Effector memory CD8-positive, alpha-beta T cell (primary cell): ENCODE measurements at regions not wholly inside any gene's neighbourhood (a gene's known extent, or its start where the extent isn't known, plus 50 kb on each side); places are given as distances from the start of the nearest gene placed in this dataset.

Experiments
- ATAC-seq: fragments of 150-1000 bp; cut with Tn5 transposase; replicated peaks from 2 replicates; pipeline ENCODE4 v1.10.0; 2021; ENCODE audit warnings: mild to moderate bottlenecking, moderate library complexity
- DNase-seq, 3 experiments: peaks; one replicate each; pipeline ENCODE4 v3.0.0; 2021
- H3K27ac Mint-ChIP-seq, 2 donors: one replicate each; pipeline ENCODE4 v1.8.0; 2022; ENCODE audit warnings: mild to moderate bottlenecking in 2 of 2, mixed read lengths in 2 of 2, moderate library complexity in 2 of 2
- H3K27me3 Mint-ChIP-seq, 2 donors: one replicate each; pipeline ENCODE4 v1.8.0; 2022; ENCODE audit warnings: mixed read lengths in 2 of 2
- H3K36me3 Mint-ChIP-seq: one replicate; pipeline ENCODE4 v1.8.0; 2022; ENCODE audit warnings: mild to moderate bottlenecking, moderate library complexity, mixed read lengths; ENCODE audit not compliant: insufficient read depth
- H3K4me1 Mint-ChIP-seq, 2 donors: one replicate each; pipeline ENCODE4 v1.8.0; 2022; ENCODE audit warnings: low read depth in 2 of 2, mixed read lengths in 2 of 2
- H3K4me3 Mint-ChIP-seq, 2 donors: one replicate each; pipeline ENCODE4 v1.8.0; 2022; ENCODE audit warnings: mild to moderate bottlenecking in 2 of 2, mixed read lengths in 2 of 2, moderate library complexity in 2 of 2
- H3K9me3 Mint-ChIP-seq, 2 donors: one replicate each; pipeline ENCODE4 v1.8.0; 2022; ENCODE audit warnings: mixed read lengths in 2 of 2

GRCh38 chr2:225226441-225226840 is 173.1 kb upstream of the NYAP2 start:
- Mint-ChIP-seq H3K36me3 (no peaks in the 10 kb centered on the region), H3K4me3 (no peak overlapping the region), H3K4me1 (no peaks in the 10 kb centered on the region), H3K27me3 (peaks cover 7 to 15% of the 10 kb centered on the region in 2 donors), H3K27ac (no peak overlapping the region), H3K9me3 (no peaks in the 10 kb centered on the region)
- no peak for ATAC-seq
- no peak for DNase-seq

GRCh38 chr2:225223301-225223700 is 176.2 kb upstream of the NYAP2 start:
- DNase-seq (no peak), ATAC-seq (no peak)
- Mint-ChIP-seq H3K36me3 (no peaks in the 10 kb centered on the region), H3K4me3 (no peak overlapping the region), H3K9me3 (no peaks in the 10 kb centered on the region), H3K27me3 (peaks cover 0 to 15% of the 10 kb centered on the region in 2 donors), H3K4me1 (no peaks in the 10 kb centered on the region), H3K27ac (no peak overlapping the region)

DNA sequence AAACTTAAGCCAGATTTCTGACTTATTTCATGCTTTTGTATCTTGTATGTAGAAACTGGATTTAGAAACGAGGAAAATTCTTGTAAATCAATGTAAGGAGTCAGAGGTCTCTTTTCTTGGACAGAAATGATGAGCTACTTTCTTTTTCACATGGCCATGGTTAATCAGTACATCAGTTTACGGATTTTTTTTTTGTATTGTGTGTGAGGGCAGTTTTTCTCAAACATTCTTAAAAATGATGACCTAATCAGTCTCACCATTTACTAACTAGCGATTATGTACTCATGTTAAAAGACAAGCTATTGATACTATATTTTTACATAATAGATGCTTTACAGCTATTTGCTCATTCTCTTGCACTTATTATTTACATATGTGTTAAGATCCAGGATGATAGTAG is 165.2 kb upstream of the DOCK10 start:
- Mint-ChIP-seq H3K9me3 (peaks cover 2 to 7% of the 10 kb centered on the region in 2 donors), H3K4me3 (no peak overlapping the region), H3K36me3 (no peaks in the 10 kb centered on the region), H3K27ac (no peak overlapping the region), H3K4me1 (no peaks in the 10 kb centered on the region), H3K27me3 (peaks cover 20 to 34% of the 10 kb centered on the region in 2 donors)
- DNase-seq, result no peak
- ATAC-seq, result no peak

DNA sequence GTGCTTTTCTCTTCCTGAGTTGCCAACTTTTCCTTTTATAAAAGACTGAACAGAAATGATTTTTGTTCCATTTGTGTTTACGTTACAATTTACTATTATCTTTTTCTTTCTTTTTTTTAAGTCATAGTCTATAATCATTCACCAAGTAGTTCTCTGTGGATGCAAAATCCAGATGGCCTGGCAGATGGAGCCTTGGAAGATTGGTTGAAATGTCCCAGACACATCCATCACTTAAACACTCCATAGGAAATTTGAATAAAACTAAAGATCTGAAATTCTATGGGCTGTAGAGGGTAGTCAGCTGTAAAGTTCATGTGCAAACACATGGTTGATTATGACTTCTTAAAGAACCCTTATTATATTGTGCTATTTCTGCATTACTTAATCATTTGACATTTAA is 164.8 kb upstream of the DOCK10 start:
- peaks cover 20 to 34% of the 10 kb centered on the region in 2 donors for H3K27me3 Mint-ChIP-seq
- ATAC-seq (no peak), DNase-seq (no peak)
- H3K9me3 Mint-ChIP-seq, result peaks cover 2 to 7% of the 10 kb centered on the region in 2 donors
- H3K4me1 Mint-ChIP-seq, result no peaks in the 10 kb centered on the region
- H3K27ac Mint-ChIP-seq, result no peak overlapping the region
- H3K4me3 Mint-ChIP-seq, result no peak overlapping the region
- H3K36me3 Mint-ChIP-seq, result no peaks in the 10 kb centered on the region

DNA sequence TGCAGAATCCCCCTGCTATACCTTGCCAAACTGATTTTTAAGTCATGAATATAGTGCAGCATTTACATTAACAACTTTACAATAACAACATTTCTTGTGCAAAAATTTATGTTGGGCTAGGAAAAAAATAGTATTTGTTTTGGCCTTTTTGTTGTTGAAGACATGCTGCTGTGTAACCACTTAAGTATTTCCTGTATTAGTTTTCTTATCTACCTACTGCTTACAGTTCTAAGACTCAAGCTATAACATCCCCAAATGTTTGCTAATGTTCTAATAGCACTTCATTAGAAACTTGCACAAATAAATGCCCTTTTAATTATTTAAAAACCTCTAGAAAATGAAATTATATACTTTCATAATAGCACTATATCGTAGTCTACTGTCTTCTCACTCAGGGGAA is 154.3 kb upstream of the DOCK10 start:
- H3K9me3 Mint-ChIP-seq, result no peaks in the 10 kb centered on the region
- H3K4me1 Mint-ChIP-seq, result no peaks in the 10 kb centered on the region
- no peak for DNase-seq
- no peak overlapping the region for H3K27ac Mint-ChIP-seq
- no peak overlapping the region for H3K4me3 Mint-ChIP-seq
- no peak for ATAC-seq
- H3K27me3 Mint-ChIP-seq, result peaks cover 0 to 5% of the 10 kb centered on the region in 2 donors
- H3K36me3 Mint-ChIP-seq, result no peaks in the 10 kb centered on the region

- Mint-ChIP-seq H3K4me3 (no peak overlapping the region), H3K9me3 (no peaks in the 10 kb centered on the region), H3K27me3 (peaks cover 19 to 23% of the 10 kb centered on the region in 2 donors), H3K36me3 (no peaks in the 10 kb centered on the region), H3K4me1 (no peaks in the 10 kb centered on the region), H3K27ac (no peak overlapping the region)
- DNase-seq (no peak), ATAC-seq (no peak)
Measured at GRCh38 chr2:225192869-225193268, 150.6 kb upstream of the DOCK10 start.

- H3K27ac Mint-ChIP-seq, result no peak overlapping the region
Measured at GRCh38 chr2:225190987-225191386, 148.7 kb upstream of the DOCK10 start.

DNA sequence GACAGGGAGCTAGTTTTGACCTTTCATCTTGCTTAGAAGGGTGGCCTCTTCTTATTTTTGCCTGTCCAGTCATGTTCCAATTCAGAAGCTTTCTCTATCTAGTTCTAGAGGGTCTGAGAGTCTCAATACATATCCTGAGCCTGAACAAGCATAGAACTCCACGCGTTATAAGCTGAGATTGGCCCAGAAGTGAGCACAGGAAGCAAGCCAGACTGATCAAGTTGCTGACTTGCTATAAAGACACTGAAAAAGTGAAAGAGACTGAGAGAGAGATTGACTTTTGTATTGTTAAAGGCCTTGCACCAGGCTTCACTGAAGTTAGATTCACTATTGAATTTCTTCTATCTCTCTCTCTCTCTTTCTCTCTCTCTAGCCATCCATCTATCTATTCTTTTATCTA is 142.7 kb upstream of the DOCK10 start:
- Mint-ChIP-seq H3K27me3 (peaks cover 32 to 45% of the 10 kb centered on the region in 2 donors), H3K27ac (no peak overlapping the region), H3K4me3 (no peak overlapping the region), H3K4me1 (no peaks in the 10 kb centered on the region), H3K36me3 (no peaks in the 10 kb centered on the region), H3K9me3 (no peaks in the 10 kb centered on the region)
- DNase-seq, result no peak
- no peak for ATAC-seq

More at GRCh38 chr2:225190987-225191386, 148.7 kb upstream of the DOCK10 start:
- peaks cover 27 to 41% of the 10 kb centered on the region in 2 donors for H3K27me3 Mint-ChIP-seq
- no peak for ATAC-seq
- H3K4me3 Mint-ChIP-seq, result no peak overlapping the region
- H3K9me3 Mint-ChIP-seq, result no peaks in the 10 kb centered on the region
- H3K36me3 Mint-ChIP-seq, result no peaks in the 10 kb centered on the region
- H3K4me1 Mint-ChIP-seq, result no peaks in the 10 kb centered on the region
- DNase-seq, result no peak

- Mint-ChIP-seq H3K36me3 (no peaks in the 10 kb centered on the region), H3K4me3 (no peak overlapping the region), H3K9me3 (no peaks in the 10 kb centered on the region), H3K27me3 (peaks cover 14 to 18% of the 10 kb centered on the region in 2 donors), H3K27ac (no peak overlapping the region), H3K4me1 (no peaks in the 10 kb centered on the region)
- ATAC-seq, result no peak
- no peak for DNase-seq
Measured at GRCh38 chr2:225182126-225182525, 139.9 kb upstream of the DOCK10 start.

GRCh38 chr2:225177098-225177497 is 134.8 kb upstream of the DOCK10 start:
- peaks cover 0 to 2% of the 10 kb centered on the region in 2 donors for H3K4me1 Mint-ChIP-seq
- H3K27ac Mint-ChIP-seq, result no peak overlapping the region
- H3K27me3 Mint-ChIP-seq, result peaks cover 7% of the 10 kb centered on the region in 2 donors

GRCh38 chr2:225173909-225174308 is 131.6 kb upstream of the DOCK10 start:
- H3K27me3 Mint-ChIP-seq, result peaks cover 17 to 22% of the 10 kb centered on the region in 2 donors
- ATAC-seq (no peak), DNase-seq (no peak)
- no peak overlapping the region for H3K27ac Mint-ChIP-seq
- no peaks in the 10 kb centered on the region for H3K9me3 Mint-ChIP-seq
- no peak overlapping the region for H3K4me3 Mint-ChIP-seq
- peaks cover 0 to 2% of the 10 kb centered on the region in 2 donors for H3K4me1 Mint-ChIP-seq
- H3K36me3 Mint-ChIP-seq, result no peaks in the 10 kb centered on the region

More at GRCh38 chr2:225177098-225177497, 134.8 kb upstream of the DOCK10 start:
- H3K4me3 Mint-ChIP-seq, result no peak overlapping the region
- H3K9me3 Mint-ChIP-seq, result no peaks in the 10 kb centered on the region
- no peaks in the 10 kb centered on the region for H3K36me3 Mint-ChIP-seq
- ATAC-seq, result no peak
- no peak for DNase-seq

- DNase-seq (no peak), ATAC-seq (no peak)
- Mint-ChIP-seq H3K36me3 (no peaks in the 10 kb centered on the region), H3K4me1 (no peaks in the 10 kb centered on the region), H3K27ac (no peak overlapping the region), H3K4me3 (no peak overlapping the region), H3K9me3 (no peaks in the 10 kb centered on the region), H3K27me3 (peaks cover 33 to 44% of the 10 kb centered on the region in 2 donors)
Measured at GRCh38 chr2:225171350-225171749, 129.1 kb upstream of the DOCK10 start.

GRCh38 chr2:225170162-225170561 is 127.9 kb upstream of the DOCK10 start:
- no peaks in the 10 kb centered on the region for H3K9me3 Mint-ChIP-seq
- no peaks in the 10 kb centered on the region for H3K36me3 Mint-ChIP-seq
- peaks cover 38 to 54% of the 10 kb centered on the region in 2 donors for H3K27me3 Mint-ChIP-seq
- no peaks in the 10 kb centered on the region for H3K4me1 Mint-ChIP-seq
- ATAC-seq (no peak), DNase-seq (no peak)
- no peak overlapping the region for H3K4me3 Mint-ChIP-seq
- no peak overlapping the region for H3K27ac Mint-ChIP-seq

- no peak for DNase-seq
- H3K36me3 Mint-ChIP-seq, result no peaks in the 10 kb centered on the region
- H3K4me1 Mint-ChIP-seq, result no peaks in the 10 kb centered on the region
- no peak for ATAC-seq
- H3K27me3 Mint-ChIP-seq, result peaks cover 44 to 61% of the 10 kb centered on the region in 2 donors
- H3K4me3 Mint-ChIP-seq, result no peak overlapping the region
- H3K27ac Mint-ChIP-seq, result no peak overlapping the region
- H3K9me3 Mint-ChIP-seq, result no peaks in the 10 kb centered on the region
Measured at GRCh38 chr2:225169396-225169795, 127.1 kb upstream of the DOCK10 start.

DNA sequence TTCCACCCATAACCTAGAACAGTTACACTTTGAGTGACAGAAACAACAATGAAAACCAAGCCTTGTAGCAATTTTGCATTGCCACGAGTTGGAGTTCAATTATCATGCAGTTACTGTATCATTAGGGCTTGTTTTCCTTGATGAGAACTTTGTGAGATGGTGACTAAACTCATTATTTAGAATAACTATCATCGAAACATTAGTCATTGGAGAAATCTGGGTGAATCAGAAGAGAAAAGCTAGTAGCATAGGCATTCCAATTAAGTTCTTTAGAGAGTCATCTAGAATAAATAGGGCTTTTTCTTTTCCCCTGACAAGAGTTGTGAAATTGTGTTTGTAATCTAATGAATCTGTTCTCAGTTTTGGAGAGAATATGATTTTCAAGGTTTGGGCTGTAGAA is 122.8 kb upstream of the DOCK10 start:
- Mint-ChIP-seq H3K36me3 (no peaks in the 10 kb centered on the region), H3K27me3 (peaks cover 43 to 56% of the 10 kb centered on the region in 2 donors), H3K4me1 (no peaks in the 10 kb centered on the region), H3K4me3 (no peak overlapping the region), H3K27ac (peak overlapping the region in 1 of 2 donors; percentile 27), H3K9me3 (no peaks in the 10 kb centered on the region)
- ATAC-seq (no peak), DNase-seq (no peak)
